GM19035 (cell line): ENCODE measurements at regions not wholly inside any gene's neighbourhood (a gene's known extent, or its start where the extent isn't known, plus 50 kb on each side); places are given as distances from the start of the nearest gene placed in this dataset.

ENCODE experiments used
- ATAC-seq: cut with Tn5 transposase; IDR thresholded peaks from one replicate; pipeline ENCODE4 v1.9.1; 2021; ENCODE audit not compliant: unreplicated experiment

- no peak for ATAC-seq
Observed at GRCh38 chr11:41955635-41956400, 496.4 kb upstream of the LRRC4C start.

- no peak for ATAC-seq
Observed at GRCh38 chr11:41963406-41963805, 504.0 kb upstream of the LRRC4C start.

DNA sequence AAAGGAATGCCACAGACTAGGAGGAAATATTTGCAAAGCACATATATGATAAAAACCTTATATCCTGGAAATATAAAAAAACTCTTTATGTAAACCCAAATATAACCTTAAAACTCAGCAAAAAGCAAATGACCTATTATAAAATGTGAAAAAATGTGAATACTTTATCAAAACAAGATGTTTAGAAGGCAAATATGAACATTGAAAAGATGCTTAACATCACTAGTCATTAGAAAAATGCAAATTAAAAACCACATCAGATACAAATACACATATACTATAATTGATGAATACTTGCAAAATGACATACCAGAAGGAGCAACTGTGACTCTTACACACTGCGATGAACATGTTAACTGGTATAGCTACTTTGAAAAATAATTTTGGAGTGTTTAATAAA is 511.2 kb upstream of the LRRC4C start:
- ATAC-seq = no peak

DNA sequence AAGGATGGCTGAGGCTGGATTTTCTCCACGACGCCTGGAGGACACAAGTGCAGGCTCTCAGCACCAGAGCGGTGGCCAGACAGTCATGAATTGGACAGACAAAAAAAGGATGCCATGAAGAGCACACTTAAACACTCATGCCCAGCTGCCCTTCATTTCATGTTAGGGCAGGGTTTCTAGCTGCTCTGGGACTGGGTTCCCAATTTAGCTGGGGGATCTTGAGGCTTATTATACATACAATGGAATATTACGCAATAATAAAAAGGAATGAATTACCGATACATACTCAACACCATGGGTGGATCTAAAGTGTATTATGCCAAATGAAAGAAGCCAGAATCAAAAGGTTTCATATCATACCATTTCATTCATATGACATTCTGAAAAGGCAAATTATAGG is 512.1 kb upstream of the LRRC4C start:
- ATAC-seq = no peak

DNA sequence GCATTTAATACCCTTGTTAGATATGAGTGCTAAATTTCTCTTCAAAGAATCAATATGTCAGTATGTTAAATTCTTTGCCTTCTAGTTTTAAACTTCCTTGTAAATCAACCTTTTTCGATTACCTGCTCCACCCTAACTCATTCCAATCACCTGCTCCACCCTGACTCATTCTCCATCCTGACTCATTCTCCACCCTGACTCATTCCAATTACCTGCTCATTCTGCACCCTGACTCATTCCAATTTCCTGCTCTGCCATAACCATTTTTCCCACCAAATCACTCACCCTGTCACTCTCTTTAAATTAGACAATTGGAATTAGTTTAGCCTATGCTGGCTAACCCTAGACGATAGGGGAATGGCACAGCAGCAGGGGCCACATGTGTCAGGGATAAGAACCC is 519.5 kb upstream of the LRRC4C start:
- ATAC-seq = no peak

- no peak for ATAC-seq
Observed at GRCh38 chr11:41980741-41981140, 521.3 kb upstream of the LRRC4C start.

GRCh38 chr11:41982276-41982675 is 522.8 kb upstream of the LRRC4C start:
- ATAC-seq = no peak

DNA sequence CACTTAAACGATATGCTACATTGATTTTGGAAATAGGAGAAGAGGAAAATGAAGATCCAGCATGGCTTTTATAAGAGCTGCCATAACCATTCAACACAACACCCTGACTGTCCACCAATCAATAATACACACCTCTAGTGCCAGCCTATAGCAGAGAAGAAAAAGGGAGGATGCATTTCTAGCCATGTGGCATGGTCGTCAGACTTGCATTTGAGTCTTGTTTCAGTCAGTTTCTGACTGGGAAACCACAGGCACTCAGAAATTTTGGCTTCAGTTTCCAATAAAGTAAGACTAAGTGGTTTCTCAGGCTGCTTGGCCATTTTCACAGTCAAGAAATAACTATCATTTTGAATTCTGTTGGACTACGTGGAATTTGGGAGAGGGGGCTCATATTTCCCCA is 523.5 kb upstream of the LRRC4C start:
- ATAC-seq = no peak

DNA sequence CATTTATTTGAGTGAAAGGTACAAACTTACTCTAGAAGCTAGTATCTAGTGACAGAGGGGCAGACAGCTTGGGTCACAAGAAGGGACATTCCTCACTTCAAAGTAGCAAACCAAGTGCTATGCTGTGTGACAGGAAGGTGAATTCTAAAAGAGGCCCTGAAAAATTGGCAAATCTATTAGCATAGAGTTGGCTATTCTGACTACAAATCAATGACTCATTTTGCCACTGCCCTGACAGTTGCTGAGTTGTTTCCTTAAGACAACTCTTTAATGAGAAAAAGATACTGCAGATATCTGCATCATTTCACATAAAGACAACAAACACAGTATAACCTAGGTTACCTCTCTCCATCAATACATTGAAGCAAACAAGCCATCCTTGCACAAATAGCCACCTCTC is 524.0 kb upstream of the LRRC4C start:
- no peak for ATAC-seq

DNA sequence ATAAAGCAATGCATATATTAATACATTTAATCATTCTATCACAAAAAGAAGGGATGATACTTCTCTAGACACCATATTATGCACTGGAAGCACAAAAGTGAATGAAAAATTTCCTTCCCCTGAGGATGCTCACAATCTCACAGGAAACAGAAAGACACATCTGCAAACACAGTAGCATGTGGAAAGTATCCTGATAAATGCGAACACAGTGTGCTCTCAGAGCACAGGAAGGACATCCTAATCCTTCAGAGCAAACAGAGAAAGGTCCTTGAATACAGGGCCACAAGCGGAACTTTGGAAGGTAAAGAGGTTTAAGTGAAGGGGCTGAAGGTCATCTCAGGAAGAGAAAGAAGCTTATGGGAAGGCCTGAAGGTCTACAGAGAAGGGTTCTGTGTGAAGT is 524.6 kb upstream of the LRRC4C start:
- no peak for ATAC-seq

DNA sequence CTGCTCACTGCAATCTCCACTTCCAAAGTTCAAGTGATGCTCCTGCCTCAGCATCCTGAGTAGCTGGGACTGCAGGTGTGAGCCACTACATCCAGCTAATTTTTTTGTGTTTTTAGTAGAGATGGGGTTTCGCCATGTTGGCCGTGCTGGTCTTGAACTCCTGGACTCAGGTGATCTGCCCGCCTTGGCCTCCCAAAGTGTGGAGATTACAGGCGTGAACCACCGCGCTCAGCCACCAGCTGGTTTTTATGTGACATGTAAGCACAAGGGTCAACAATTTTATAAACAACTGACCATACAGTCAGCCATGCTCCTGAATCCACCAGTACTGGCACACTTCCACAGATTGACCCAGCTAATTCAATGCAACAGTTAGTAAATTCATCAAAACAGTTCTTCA is 526.3 kb upstream of the LRRC4C start:
- no peak for ATAC-seq

DNA sequence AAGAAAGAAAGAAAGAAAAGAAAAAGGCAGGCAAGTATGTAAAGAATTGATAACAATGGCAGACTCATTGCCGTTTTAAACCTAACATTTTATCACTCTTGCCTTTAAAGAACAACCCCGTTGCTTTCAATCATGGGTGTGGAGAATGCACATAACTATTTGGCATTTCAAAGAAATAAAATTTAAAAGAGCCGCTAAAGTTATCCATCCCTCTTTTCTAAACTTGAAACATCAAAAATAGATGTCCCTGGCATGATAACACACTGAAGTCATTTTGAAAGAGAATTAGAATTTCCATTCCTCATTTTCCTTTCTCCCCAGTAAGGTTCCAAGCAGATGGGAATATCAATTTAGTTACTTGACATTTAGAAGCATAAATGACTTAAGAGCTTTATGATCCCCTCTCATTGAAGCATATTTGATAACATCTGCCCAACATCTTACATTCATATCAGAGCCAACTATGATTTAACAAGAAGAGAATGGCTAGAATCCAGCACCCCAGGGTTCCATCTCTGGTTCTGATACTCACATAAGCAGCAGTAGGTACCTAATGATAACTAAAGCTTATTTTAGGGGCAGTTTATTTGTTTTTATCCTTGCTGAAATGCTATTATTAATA is 529.6 kb upstream of the LRRC4C start:
- no peak for ATAC-seq

- ATAC-seq = no peak
Observed at GRCh38 chr11:41989823-41990380, 530.5 kb upstream of the LRRC4C start.

DNA sequence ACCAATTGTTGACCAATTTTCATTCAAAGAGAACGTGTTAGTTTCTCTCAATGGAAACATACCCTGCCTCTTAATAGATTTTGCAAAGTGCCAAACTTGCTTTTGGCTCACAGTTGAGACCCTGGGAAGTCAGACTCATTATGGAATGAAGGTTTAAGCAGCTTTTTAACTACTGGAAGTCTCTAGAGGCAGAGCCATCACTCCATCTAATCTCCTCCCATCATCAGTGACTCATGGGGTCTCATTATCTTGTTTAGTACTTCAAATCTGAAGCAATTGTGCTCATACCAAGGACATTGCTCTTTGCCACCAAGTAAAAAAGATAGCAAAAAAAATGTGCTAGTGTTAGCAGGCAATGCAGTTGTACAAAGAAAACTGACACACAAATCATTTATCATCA is 537.1 kb upstream of the LRRC4C start:
- no peak for ATAC-seq

DNA sequence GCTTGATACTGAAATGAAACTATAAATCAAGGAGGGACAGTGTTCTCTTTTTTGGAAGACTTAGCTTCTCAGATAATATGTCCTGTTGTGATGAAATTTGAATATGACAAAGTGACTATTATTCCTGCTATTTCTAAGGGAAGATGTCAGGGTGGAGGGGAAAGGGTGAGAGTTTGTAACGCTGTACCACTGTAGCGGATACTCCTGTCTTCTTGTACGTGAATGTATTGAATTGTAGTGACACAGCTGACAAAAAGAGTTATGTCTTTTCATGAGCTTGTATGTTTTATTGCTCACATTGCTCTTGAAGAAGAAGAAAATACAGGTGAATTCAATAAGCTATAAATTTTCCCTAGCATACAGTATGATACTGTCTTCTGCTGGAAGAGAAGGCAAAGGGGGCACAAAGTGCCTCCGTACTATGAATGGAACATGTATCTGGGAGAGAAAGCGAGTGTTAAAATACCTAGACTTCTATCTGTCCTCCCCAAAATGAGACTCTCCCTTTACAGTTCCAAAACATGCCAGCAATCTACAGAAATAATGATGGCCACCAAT is 538.5 kb upstream of the LRRC4C start:
- ATAC-seq = no peak

DNA sequence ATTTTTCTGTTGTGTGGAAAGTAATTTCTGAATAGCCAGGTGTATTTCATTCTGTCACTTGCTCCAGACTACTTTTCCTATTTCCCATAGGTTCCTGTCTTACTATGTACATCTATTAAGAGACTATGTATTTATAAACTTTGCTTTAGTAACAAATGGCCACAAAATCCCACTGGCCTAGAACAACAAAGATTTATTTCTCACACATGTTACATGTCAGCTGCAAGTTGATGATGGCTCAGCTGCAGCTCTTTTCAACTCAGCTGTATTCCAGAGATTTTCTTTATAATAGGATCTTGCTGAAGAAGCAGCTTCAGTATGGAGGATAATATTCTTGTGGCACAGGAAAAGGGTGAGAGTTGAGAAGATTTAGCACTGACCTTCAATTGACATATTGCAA is 539.6 kb upstream of the LRRC4C start:
- no peak for ATAC-seq

DNA sequence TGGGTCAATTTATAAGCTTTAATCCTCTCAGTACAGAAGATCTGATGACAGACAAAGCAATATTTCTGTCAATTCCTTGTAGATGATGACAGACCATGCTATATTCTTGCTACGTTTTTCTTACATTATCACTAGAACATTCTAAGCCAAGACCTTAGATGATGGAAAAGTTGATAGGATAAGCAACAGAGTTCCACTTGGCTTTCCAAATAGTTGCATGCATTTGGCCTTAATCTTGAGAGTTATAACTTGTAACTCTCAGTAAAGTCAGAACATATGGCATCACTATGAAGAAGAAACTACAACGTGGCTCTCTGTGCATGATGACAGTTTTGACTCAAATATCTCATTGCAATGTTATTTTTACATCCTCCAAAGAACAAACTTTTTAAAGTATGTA is 544.3 kb upstream of the LRRC4C start:
- ATAC-seq = no peak

DNA sequence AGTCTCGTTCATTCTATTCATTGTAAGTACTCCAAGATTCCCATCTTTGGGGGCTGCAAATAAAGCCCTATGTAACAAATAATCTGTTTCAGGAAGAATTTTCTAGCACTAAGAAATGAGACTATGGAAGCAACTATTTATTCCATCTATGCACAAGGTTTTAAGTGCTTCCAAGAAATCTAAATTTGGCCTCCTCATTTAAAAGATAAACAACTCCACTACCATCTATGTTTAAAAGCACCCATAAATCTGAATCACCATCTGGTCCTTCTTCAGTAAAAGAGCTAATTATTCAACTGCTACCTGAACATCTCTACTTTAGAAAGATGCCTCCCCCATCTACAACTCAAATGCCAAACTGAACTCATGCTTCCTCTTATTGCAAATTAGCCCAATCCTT is 547.3 kb upstream of the LRRC4C start:
- no peak for ATAC-seq

DNA sequence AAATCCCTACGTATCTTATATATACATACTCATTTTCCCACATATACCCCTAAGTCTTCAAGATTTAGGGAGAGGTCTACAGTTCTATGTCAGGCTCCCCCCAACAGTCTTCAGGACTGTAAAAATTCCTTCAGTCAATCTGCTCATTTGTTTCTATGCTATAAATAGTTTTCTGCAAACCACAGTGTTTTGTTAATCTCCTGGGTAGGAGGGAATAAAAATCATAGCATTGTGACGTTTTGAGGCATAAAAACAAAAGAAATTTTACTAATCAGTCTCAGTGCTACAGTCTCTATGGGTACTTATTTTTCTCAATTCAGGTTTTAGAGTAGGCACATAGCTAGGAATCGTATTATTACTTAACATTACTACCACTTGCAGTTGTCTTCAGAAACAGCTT is 552.8 kb upstream of the LRRC4C start:
- ATAC-seq = no peak

DNA sequence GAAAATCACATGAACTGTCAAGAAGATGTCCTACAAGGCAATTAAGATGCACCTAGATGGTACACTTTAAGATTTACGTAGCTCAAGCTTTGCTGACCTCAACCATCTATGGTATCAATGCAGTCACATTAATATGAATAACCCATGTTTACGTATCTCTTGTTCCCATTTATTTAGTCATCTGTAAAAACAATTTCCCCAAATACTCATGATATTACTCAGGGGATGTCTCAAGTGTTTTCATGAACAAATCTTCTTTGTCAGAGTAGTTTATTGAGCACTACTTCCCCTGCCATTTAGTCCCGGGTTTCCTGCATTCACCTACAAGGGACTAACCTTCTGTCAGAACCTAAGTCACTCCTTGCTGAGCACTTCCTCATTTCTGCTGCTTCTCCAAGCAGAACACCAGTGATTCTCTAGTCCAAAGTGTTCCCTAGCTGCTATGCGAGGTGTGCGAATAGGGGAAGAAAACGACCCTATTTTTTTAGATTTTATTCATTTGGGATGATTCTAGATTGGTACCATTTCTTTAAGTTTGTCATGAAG is 554.3 kb upstream of the LRRC4C start:
- no peak for ATAC-seq

GRCh38 chr11:42021911-42022310 is 562.5 kb upstream of the LRRC4C start:
- ATAC-seq = no peak

DNA sequence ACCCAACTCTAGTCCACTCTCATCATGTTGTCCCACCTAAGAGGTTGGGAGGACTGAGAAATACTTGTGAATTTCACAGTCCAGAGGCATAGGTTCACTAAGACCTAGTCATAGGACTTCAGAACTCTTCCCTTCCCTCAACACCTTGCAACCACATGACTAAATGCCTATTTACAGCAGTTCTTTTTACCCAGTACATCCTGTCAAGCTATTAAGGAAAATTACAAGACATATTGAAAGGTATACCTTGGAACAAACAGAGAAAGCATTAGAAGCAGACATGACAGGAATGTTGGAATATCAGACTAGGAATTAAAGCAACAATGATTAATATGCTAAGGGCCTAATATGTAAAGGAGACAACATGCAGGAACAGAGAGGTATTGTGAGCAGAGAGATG is 563.8 kb upstream of the LRRC4C start:
- no peak for ATAC-seq
